Colonic mucosa (tissue), 4 donors: ENCODE measurements at regions not wholly inside any gene's neighbourhood (a gene's known extent, or its start where the extent isn't known, plus 50 kb on each side); places are given as distances from the start of the nearest gene placed in this dataset.

Experiments used
- DNase-seq: peaks from one replicate; pipeline ENCODE4 v3.0.0-alpha.2; 2020
- H3K27ac ChIP-seq: fragments of 200-600 bp; one replicate; pipeline ENCODE4 v1.8.0; 2021
- H3K27me3 ChIP-seq: fragments of 200-600 bp; one replicate; pipeline ENCODE4 v1.8.0; 2021
- H3K36me3 ChIP-seq: fragments of 200-600 bp; one replicate; pipeline ENCODE4 v1.8.0; 2021
- H3K4me1 ChIP-seq: fragments of 200-600 bp; one replicate; pipeline ENCODE4 v1.8.0; 2021; ENCODE audit warnings: mild to moderate bottlenecking
- H3K4me3 ChIP-seq: fragments of 200-600 bp; one replicate; pipeline ENCODE4 v1.8.0; 2021
- H3K9ac ChIP-seq, 2 donors: one replicate each; pipeline ENCODE4 v1.7.0; 2013; ENCODE audit warnings: control low read depth in 2 of 2, low read depth in 2 of 2, low read length in 2 of 2
- H3K9me3 ChIP-seq: fragments of 200-600 bp; one replicate; pipeline ENCODE4 v1.8.0; 2021
- intact Hi-C: fragments of 100-400 bp; cut with DNase I; formaldehyde crosslinking; loops from one replicate; pipeline ENCODE4 v1.14.1; 2022
- TF ChIP-seq, protein P1 (sequence below): fragments of 200-600 bp; IDR thresholded peaks from one replicate; pipeline ENCODE4 v1.8.0; 2022; ENCODE audit warnings: antibody characterized with exemption, mild to moderate bottlenecking
- donor health status: healthy.
- donor health status: DM: no; HTN: no; CAD: no.
- donor health status: DM: no; HTN: no; CAD: no.

DNA sequence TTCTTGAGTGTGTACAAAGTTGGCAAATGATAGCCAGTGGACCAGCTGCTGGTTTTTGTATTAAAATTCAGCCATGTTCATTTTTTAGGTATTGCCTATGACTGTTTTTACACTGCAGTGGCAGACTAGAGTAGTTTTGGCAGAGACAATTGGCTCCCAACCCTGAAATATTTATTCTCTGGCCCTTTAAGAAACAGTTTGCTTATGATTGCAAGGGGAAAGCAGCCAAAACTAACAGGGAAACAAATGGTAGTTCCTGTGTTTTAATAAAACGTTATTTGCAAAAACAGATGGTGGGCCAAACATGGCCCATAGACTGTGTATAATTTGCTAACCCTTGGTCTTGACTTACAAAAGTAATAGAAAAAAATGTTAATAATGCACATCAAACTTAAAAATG, 110.2 kb downstream of the ALX1 start:
- Histone ChIP-seq H3K36me3 (no peaks in the 10 kb centered on the region), H3K27me3 (no peaks in the 10 kb centered on the region), H3K9me3 (no peaks in the 10 kb centered on the region), H3K4me3 (no peak overlapping the region), H3K4me1 (no peaks in the 10 kb centered on the region), H3K27ac (no peak overlapping the region), H3K9ac (no peak overlapping the region)
- intact Hi-C loops: no loop called here
- DNase-seq: no peak
- TF ChIP-seq, protein P1, sequence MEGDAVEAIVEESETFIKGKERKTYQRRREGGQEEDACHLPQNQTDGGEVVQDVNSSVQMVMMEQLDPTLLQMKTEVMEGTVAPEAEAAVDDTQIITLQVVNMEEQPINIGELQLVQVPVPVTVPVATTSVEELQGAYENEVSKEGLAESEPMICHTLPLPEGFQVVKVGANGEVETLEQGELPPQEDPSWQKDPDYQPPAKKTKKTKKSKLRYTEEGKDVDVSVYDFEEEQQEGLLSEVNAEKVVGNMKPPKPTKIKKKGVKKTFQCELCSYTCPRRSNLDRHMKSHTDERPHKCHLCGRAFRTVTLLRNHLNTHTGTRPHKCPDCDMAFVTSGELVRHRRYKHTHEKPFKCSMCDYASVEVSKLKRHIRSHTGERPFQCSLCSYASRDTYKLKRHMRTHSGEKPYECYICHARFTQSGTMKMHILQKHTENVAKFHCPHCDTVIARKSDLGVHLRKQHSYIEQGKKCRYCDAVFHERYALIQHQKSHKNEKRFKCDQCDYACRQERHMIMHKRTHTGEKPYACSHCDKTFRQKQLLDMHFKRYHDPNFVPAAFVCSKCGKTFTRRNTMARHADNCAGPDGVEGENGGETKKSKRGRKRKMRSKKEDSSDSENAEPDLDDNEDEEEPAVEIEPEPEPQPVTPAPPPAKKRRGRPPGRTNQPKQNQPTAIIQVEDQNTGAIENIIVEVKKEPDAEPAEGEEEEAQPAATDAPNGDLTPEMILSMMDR: no peak

DNA sequence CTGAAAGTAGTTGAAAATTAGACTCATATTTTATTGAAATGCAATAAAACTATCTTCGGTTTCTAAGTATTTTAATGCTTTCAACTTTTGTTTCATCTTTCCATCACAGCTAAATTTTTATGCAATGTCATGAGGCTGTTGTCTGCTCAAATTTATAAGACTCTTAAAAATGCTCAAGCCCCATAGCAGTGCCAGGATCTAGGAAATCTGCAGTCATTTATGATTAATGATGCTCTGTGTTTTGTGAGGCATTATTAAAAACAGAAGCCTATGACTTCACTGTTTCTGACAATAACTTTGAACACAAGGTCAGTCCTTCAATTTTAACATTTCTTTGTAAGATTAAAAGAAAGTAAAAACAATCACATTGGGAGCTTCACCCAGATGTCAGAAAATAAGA, 112.5 kb downstream of the ALX1 start:
- H3K9me3 ChIP-seq: no peaks in the 10 kb centered on the region
- no peaks in the 10 kb centered on the region for H3K27me3 ChIP-seq
- no peak overlapping the region for H3K9ac ChIP-seq
- TF ChIP-seq, protein P1: no peak
- no peak for DNase-seq
- no peaks in the 10 kb centered on the region for H3K36me3 ChIP-seq
- intact Hi-C loops: no loop called here
- H3K27ac ChIP-seq: no peak overlapping the region
- H3K4me3 ChIP-seq: no peak overlapping the region
- H3K4me1 ChIP-seq: no peaks in the 10 kb centered on the region

DNA sequence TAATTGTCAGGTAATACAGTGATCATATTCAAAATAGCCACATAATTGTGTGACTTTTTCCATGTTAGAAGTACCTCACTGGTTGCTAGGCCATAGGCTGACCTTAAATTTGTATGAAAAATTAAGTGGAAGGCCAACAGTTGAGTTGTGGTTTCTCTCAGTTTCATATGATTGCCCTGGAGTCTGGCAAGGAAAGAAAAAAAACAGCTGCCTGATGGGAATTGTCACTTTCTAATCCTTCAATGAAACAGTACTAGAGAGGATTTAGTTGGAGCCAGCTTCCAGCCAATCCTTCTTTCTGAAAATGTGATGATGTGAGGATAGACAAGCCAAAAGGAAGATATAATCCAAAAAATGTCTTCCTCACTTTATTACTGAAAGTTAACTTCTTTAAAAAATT, 113.6 kb downstream of the ALX1 start:
- intact Hi-C loops: no loop called here
- no peaks in the 10 kb centered on the region for H3K36me3 ChIP-seq
- no peak for DNase-seq
- no peak overlapping the region for H3K27ac ChIP-seq
- H3K9ac ChIP-seq: no peak overlapping the region
- TF ChIP-seq, protein P1: no peak
- H3K4me3 ChIP-seq: no peak overlapping the region
- H3K4me1 ChIP-seq: no peaks in the 10 kb centered on the region
- H3K9me3 ChIP-seq: no peaks in the 10 kb centered on the region
- no peaks in the 10 kb centered on the region for H3K27me3 ChIP-seq

DNA sequence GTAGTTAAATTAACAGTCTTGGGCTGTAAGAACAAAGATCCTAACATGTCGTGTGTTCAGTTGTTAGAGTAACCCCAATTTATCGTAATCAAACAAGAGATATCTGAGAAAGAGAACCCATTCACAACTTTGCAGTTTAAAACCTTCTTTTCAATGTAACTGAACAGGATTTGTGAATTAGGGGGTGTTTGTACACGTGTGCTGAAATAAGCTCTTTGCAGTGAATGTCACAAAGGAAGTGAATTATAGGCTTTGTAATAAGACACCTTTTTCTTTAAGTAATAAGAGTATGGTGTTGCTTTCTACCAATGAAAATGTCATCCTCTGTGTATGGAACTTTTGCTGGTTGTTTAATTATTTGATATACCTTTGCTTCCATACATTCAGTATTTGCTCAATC, 114.0 kb downstream of the ALX1 start:
- no peak overlapping the region for H3K9ac ChIP-seq
- H3K9me3 ChIP-seq: no peaks in the 10 kb centered on the region
- H3K27me3 ChIP-seq: no peaks in the 10 kb centered on the region
- H3K36me3 ChIP-seq: no peaks in the 10 kb centered on the region
- no peak overlapping the region for H3K4me3 ChIP-seq
- intact Hi-C loops: no loop called here
- no peaks in the 10 kb centered on the region for H3K4me1 ChIP-seq
- TF ChIP-seq, protein P1: no peak
- DNase-seq: no peak
- no peak overlapping the region for H3K27ac ChIP-seq

DNA sequence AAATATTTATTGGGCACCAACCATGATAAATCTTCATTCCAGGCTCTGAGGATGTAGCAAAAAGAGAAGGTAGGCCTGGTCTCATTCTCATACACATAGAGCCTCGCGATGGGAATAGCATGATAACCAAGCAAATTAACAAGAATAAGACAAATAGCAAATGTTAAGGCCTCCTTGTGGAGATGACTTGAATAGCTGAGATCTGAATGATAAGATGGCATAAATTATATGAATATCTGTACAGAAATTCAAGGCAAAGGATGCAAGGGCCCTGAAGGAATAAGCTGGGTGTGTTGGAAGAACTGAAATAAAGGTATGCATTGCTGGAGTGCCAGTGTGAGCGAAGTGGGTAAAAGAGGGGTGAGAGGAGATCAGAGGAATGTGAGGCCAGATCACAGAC, 114.8 kb downstream of the ALX1 start:
- intact Hi-C loops: no loop called here
- TF ChIP-seq, protein P1: no peak
- H3K4me3 ChIP-seq: no peak overlapping the region
- no peaks in the 10 kb centered on the region for H3K4me1 ChIP-seq
- no peak overlapping the region for H3K27ac ChIP-seq
- no peak for DNase-seq
- no peaks in the 10 kb centered on the region for H3K27me3 ChIP-seq
- no peaks in the 10 kb centered on the region for H3K36me3 ChIP-seq
- H3K9me3 ChIP-seq: no peaks in the 10 kb centered on the region
- no peak overlapping the region for H3K9ac ChIP-seq

GRCh38 chr12:85405262-85405661, 125.2 kb downstream of the ALX1 start:
- no peaks in the 10 kb centered on the region for H3K27me3 ChIP-seq
- H3K27ac ChIP-seq: no peak overlapping the region
- intact Hi-C loops: no loop called here
- H3K36me3 ChIP-seq: no peaks in the 10 kb centered on the region
- TF ChIP-seq, protein P1: no peak
- no peak overlapping the region for H3K9ac ChIP-seq
- H3K4me1 ChIP-seq: no peaks in the 10 kb centered on the region
- no peak for DNase-seq
- H3K4me3 ChIP-seq: no peak overlapping the region
- no peaks in the 10 kb centered on the region for H3K9me3 ChIP-seq
